ENCODE measurements at regions not wholly inside any gene's neighbourhood (a gene's known extent, or its start where the extent isn't known, plus 50 kb on each side); places are given as distances from the start of the nearest gene placed in this dataset.
A peak's percentile ranks its signal among the peaks of the same experiment; 100 is the strongest.

- DNase-seq = no peak
Observed at GRCh38 chr2:172334988-172335387, 92.4 kb upstream of the ITGA6 start.

GRCh38 chr2:172335736-172336135 lies 91.7 kb upstream of the ITGA6 start:
- no peak for DNase-seq

- DNase-seq = no peak
Observed at GRCh38 chr2:172336681-172337080, 90.7 kb upstream of the ITGA6 start.

- peak; percentile 26 to 31 for DNase-seq
Observed at GRCh38 chr2:172339371-172340010, 87.9 kb upstream of the ITGA6 start.

- no peak for DNase-seq
Observed at GRCh38 chr2:172340394-172340793, 87.0 kb upstream of the ITGA6 start.

GRCh38 chr2:172342078-172342477 lies 85.3 kb upstream of the ITGA6 start:
- DNase-seq = no peak

GRCh38 chr2:172342611-172343010 lies 84.8 kb upstream of the ITGA6 start:
- peak; percentile 79 to 86 for DNase-seq

GRCh38 chr2:172344159-172344558 lies 83.2 kb upstream of the ITGA6 start:
- no peak for DNase-seq

GRCh38 chr2:172345956-172346555 lies 81.3 kb upstream of the ITGA6 start:
- no peak for DNase-seq

- DNase-seq = no peak
Observed at GRCh38 chr2:172348555-172349288, 78.7 kb upstream of the ITGA6 start.

- no peak for DNase-seq
Observed at GRCh38 chr2:172350839-172351479, 76.4 kb upstream of the ITGA6 start.

- no peak for DNase-seq
Observed at GRCh38 chr2:172351586-172351985, 75.8 kb upstream of the ITGA6 start.

- DNase-seq = no peak
Observed at GRCh38 chr2:172354347-172354746, 73.0 kb upstream of the ITGA6 start.

GRCh38 chr2:172357442-172357841 lies 69.9 kb upstream of the ITGA6 start:
- DNase-seq = peak in 1 of 2 experiments; percentile 17

- DNase-seq = no peak
Observed at GRCh38 chr2:172358691-172359556, 68.5 kb upstream of the ITGA6 start.

GRCh38 chr2:172361360-172361759 lies 66.0 kb upstream of the ITGA6 start:
- no peak for DNase-seq

- no peak for DNase-seq
Observed at GRCh38 chr2:172361840-172362239, 65.5 kb upstream of the ITGA6 start.

GRCh38 chr2:172364261-172364660 lies 63.1 kb upstream of the ITGA6 start:
- DNase-seq = no peak

GRCh38 chr2:172366596-172367150 lies 60.7 kb upstream of the ITGA6 start:
- DNase-seq = no peak

GRCh38 chr2:172370821-172371455 lies 56.4 kb upstream of the ITGA6 start:
- no peak for DNase-seq

GRCh38 chr2:172372436-172372835 lies 55.0 kb upstream of the ITGA6 start:
- DNase-seq = peak; percentile 27 to 57

GRCh38 chr2:172373076-172373475 lies 54.3 kb upstream of the ITGA6 start:
- no peak for DNase-seq
